Left ventricle myocardium superior (tissue), 1 donor: ENCODE measurements at regions not wholly inside any gene's neighbourhood (a gene's known extent, or its start where the extent isn't known, plus 50 kb on each side); places are given as distances from the start of the nearest gene placed in this dataset.
A peak's percentile ranks its signal among the peaks of the same experiment; 100 is the strongest.
"Not testable (repeated sequence)": the region's sequence is repeated elsewhere in the genome, so short reads cannot be mapped to it uniquely, and the experiment has no call there.

Experiments used
- ATAC-seq: fragments of 200-7000 bp; cut with Tn5 transposase; one replicate; pipeline ENCODE4 v1.9.1; 2020; ENCODE audit warnings: mild to moderate bottlenecking, moderate library complexity
- DNase-seq: peaks from one replicate; pipeline ENCODE4 v3.0.0-alpha.2; 2020
- intact Hi-C: fragments of 100-400 bp; cut with micrococcal nuclease; formaldehyde crosslinking; loops from one replicate; pipeline ENCODE4 v1.11.0; 2022
- donor health status: DM: no; HTN: yes; CAD: no; lungs with severe emphysema.

DNA sequence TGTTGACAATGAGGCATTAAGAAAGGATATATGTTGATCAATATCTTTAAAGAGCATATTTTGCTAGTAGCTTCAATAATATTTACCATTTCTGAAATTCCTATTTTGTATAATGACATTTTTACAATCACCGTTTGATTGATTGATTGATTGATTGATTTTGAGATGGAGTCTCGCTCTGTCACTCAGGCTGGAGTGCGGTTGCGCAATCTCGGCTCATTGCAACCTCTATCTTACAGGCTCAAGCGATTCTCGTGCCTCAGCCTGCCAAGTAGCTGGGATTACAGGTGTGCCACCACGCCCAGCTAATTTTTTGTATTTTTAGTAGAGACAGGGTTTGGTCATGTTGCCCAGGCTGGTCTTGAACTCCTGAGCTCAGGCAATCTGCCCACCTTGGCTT lies 150.9 kb upstream of the TEX13D start:
- ATAC-seq, DNase-seq, intact Hi-C loops: not testable (repeated sequence)

DNA sequence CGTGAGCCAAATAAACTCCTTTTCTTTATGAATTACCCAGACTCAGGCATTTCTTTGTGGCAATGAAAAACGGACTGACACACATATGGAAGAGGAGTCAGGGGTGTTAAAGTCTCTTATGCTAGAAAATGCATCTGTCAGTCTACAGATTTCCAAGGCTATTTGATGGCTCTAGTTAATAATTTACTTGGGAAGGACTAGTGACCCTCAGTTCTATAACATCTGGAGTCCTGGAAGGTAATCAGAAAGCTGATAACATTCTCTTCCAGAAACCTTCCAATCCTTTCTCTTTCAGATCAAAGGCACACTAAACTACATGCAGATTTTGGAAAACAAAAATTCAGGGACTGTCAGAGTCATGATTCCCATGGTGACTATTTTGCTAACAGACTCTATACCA lies 142.0 kb upstream of the TEX13D start:
- ATAC-seq: no peak
- intact Hi-C loops: no loop called here
- no peak for DNase-seq

DNA sequence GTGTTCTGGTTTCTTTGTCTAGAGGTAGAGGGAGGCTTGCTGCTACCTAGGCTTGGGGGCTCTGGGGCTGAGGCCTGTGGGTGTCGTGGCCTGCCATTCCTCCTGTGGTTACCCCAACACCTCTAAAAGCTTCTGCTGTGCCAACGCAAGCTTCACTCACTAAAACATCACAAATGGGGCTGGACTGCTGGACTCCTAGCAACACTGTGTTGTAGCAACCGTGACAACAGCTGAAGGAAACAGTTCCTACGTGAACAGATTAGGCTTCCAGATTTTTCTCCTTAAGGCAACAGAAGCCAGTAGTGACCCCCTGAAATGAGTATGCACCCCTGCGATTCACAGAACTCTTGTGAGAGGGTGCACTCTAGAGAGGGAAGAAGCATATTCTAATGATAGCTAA lies 138.3 kb upstream of the TEX13D start:
- DNase-seq (no peak), ATAC-seq (peak; percentile 95)
- intact Hi-C loops: no loop called here

DNA sequence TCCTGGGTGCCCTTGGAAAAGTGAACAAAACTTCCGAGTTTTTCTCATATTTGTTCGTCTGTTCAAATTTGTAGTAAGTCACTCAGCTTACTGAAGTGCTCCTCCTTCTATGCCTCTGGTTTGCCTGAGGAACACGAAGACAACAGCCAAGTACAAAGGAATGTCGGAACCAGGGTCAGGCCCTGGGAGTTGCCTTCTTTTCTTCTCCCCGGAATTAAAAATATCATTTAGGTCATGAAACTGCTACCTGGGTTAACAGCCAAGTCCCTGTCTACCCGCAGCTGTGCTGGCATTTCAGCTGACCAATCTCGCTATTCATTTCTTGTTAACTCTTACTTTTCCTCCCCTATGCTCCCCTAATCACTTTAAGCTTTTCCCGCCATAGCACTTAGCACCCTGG lies 137.6 kb upstream of the TEX13D start:
- intact Hi-C loops: no loop called here
- DNase-seq: no peak
- peak; percentile 85 for ATAC-seq

DNA sequence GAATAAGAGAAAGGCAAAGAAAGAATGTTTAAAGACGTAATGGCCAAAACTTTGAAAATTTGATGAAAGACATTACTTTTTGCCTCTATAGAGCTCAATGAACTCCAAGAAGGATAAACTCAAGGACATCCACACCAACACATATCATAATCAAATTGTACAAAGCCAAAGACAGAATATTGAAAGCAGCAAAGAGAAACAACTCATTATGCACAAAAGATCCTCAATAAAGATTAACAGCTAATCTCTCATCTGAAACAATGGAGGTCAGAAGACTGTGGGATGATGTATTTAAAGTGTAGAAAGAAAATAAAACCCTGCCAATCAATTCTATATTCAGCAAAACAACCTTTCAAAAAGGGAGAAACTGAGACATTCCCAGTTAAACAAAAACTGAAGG lies 129.1 kb upstream of the TEX13D start:
- ATAC-seq: no peak
- no peak for DNase-seq
- intact Hi-C loops: no loop called here

DNA sequence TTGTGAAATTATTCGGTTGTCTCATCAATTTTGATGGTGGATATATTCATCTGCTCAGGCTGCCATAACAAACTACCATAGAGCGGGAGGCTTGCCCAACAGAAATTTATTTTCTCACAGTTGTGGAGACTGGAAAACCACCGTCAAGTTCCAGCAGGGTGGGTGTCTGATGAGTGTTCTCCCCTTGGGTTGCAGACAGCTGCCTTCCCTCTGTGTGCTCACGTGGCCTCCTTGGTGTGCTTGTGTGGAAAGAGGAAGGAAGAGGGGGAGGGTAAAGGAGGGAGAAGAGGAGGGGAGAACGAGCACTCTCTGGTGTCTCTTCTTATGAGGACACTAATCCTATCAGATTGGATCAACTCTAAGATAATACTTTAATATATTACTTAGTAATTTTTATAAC lies 123.8 kb upstream of the TEX13D start:
- intact Hi-C loops: no loop called here
- ATAC-seq (peak; percentile 25), DNase-seq (no peak)

DNA sequence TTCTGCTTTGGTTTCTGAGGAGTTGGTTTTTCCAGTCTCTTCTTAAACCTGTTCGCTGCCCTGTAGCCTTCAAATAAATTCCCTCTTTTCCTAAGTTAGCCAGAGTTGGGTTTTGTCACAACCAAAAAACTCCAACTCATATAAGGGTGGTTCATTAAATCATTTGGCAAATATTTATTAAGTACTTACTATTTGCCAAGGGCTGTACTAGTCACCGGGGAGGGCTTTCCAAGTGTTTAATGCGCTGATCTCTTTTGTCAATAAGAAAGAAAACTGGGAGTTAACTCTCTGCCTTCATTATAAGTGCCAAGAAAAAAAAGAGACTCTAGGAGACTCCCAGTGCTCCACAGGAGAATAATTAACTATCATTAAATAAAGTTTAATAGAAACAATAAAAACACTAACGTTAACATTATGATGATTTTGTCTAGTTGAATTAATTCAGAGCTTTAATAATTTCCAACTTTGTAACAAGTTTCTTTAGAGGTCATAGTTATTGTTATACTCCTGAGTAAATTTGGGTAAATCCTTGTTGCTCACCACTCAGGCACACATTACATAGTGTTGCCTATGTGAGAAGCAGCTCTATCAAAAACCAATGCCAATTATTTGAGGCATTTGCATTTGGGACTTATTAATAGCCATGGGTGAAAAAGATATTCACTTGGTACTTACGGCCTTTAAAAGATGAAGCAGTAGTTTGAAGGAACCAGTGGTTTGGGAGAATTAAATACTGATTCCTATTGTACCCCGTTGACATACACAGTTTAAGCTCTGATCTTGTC lies 122.5 kb upstream of the TEX13D start:
- DNase-seq: no peak
- no peak for ATAC-seq
- intact Hi-C loops: no loop called here

DNA sequence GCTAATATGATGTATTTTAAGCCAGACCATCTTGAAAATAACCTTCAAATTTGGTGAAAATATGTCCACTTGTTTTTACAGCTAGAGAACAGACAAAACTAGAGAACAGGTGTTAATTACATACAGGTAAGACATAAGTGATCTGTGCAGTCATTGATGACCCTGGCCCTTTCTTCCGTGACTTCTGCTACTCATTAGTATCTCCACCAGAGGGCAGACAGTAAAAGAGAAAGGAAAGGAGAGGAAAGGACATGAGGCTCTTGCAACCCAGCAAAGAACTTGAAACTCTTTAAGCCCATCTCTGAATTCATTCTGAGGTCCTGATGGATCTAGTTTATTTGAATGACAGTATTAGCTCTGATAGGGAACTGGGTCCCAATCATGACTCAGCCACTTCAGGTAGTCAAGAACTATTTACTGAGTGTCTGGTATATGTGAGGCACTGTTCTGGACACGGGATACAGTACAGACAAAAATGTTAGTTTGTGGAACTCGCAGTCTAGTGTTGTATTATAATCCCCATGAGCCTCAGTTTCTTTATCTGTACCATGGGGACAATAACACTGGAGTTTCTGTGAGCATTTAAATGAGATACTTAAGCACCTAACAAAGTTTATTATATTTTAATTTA lies 121.0 kb upstream of the TEX13D start:
- DNase-seq: no peak
- intact Hi-C loops: no loop called here
- ATAC-seq: peak; percentile 43

DNA sequence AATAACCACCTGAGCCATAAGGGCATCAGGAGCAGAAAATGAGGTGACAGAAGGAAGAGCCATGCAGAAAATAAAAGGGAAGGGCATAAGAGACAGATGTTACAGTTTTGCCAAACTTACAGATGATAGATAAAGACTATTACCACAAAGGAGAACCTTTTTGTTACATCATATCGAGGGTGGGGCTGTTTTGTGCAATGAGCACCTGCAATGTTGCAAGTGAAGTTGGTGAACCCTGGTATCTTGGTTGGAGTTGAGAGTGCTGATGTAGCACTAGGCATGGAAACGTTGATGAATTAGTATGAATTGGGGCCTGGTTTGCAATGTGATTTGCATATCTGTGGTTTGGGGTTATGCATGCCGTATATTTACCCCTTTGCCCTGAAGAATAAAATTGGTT lies 119.8 kb upstream of the TEX13D start:
- DNase-seq (no peak), ATAC-seq (no peak)
- intact Hi-C loops: no loop called here

DNA sequence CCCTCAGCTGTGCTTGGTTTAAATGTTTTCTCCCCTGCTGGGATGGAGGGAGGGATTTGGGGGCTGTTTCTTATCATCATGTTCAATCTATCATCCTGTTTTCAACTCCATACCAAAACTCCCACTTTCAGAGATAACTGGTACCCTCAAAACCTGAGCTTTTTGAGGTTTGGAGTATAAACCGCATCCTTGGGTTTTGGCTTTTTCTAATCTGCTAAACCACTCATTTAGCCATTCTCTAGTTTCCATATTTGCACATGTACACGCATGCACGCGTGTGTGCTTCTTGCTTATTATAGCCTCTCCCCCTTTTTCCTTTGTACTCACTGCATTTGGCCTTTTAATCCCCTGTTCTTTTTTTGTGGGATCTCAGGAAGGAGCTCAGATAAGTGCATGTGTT lies 116.7 kb upstream of the TEX13D start:
- no peak for ATAC-seq
- intact Hi-C loops: no loop called here
- DNase-seq: no peak

DNA sequence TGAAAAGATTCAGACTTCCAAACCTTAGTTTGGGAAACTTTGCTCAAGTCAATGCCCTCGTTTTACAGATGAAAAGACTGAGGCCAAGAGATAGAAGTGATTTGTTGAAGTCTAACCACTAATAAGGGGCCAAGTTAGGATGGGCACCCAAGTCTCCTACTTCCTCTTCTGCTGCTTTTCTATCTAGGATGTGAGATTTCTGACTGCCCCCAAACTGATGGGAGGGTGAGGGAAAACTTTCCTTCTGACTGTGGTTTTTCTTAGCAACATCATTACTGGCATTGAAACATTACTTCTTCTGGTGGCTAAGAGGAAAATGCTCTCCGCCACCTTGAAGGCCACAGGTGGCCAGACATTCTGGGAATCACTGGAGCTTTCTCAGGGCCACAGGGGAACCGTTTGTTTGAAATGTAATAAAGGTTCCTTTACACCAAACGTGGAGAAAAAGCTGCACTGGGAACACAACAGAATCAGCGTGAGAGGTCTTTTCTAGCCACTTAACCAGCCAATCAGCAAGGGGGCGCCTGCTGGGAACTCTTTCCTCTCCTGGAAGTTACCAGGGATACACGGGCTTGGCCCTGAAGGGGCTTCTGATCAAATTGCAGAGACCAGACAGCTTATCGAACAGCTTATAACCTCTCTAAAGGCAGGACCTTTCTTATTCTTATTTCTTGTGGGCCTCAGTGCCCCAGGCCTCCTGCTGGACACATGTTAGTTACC lies 115.9 kb upstream of the TEX13D start:
- DNase-seq (no peak), ATAC-seq (no peak)
- intact Hi-C loops: no loop called here

DNA sequence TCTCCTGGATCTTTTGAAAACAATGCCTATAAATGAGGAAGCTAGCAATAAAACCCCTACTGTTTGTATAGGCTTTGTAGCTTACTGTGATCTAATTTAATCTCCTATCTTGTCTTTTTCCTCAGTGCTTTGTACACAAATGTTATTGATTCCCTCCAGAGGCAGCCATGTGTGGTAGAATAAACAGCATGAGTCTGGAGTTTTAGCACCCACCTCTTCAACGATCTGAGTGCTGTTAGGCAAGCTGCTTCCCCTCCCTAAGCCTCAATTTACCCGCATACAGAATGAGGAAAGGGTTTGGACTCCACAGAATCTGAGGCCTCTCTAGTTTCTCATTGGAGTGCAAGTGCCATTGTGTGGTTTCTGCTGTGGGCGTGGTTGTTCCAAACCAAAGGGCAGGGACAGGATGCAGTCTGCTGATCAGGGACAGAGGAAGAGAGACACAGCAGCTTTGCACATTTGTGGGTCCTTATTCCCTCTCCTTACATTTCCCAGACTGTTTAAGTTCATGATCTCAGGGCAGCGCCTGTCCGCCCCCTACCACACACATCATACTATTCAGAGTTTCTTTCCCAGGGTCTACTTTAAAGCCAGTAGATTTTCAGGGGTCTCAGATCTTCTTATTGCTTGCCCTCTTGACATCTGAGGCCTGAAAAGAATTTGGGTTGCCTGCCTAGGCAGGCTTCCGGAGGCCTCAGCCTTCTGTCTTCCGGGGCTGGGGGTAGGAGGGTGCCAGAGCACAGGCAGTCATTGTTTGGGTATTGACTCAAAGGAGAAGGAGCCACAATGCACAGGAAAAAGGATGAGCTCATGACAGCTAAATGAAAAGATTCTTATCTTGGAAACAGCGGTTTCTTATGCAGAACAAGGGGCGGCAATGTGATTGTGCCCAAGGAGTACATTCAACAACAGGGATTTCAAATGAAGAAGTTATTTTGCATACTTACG lies 114.9 kb upstream of the TEX13D start:
- ATAC-seq (peak; percentile 67), DNase-seq (no peak)
- intact Hi-C loops: no loop called here

DNA sequence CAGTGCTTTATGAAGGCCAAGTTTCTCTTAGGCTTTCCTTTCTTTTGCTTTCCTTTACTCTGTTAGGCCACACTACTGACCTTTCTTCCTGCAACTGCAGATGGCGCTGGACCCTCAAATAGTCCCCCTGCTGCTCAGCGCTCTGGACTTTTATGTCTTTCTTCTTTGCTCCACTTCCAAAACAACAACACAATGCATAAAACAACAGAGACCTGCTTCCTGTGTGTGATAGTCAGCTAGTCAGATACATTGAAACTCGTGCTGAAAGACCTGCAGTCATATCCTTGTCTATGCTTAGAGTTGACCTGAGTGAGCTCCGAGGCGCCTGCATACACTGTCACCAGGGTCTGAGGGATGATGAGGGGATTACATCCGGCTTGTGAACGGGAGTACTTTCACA lies 108.9 kb upstream of the TEX13D start:
- DNase-seq: no peak
- intact Hi-C loops: no loop called here
- ATAC-seq: no peak

DNA sequence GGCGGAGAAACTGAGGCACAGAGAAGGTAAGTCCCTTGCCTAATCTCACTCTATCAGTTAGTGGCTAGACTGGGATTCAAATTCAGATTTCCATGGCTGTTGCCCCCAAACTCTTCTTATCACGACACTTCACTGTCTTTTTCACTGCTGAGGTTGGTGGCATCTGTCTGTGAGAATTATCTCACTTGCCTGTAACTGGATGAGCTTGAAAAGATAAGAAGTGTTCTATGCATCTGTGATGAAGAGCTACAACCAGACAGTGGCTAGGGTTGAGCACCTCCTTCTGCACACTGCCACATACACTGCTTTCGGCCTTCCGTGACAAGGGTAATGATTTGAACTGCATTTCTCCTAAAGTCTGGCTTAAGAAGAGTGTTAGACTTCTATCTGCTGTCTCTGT lies 107.9 kb upstream of the TEX13D start:
- DNase-seq (no peak), ATAC-seq (no peak)
- intact Hi-C loops: no loop called here

DNA sequence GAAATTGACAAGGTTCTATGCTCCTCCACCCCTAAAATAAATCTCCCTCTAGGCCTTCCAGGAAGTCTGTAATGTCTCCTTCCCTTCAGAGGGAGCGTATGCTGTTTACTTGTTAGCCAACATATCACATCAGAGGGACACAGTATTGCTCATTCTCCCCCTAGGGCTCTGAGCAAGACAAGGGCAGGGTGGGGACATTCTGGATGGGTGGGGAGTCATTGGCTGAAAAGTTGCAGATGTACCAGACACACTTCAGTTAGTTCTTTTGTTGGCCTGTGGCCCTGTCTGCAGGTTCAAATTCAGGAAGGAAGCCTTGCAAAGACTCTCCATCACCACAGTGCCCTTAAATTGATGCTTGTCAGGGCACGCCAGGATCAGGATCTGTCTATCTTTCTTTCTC lies 106.3 kb upstream of the TEX13D start:
- intact Hi-C loops: no loop called here
- peak; percentile 73 for ATAC-seq

DNA sequence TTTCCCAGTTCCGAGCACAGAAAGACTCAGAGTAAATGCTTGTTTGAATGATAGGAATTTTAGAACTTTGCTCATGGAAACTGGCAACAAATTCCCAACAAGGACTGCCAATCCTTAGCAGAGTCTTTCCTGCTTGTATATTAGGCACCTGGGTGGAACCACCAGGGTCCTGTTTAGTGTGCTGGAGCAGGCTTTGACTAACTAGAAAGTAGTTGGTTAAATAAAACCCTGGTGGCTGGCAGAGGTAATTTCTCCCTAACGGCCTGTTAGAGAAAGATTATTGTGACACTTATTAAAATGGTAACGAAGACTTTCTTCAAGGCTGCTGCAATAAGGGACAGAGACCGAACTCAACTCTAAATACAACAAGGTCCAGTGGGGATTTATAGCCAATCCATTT lies 103.6 kb upstream of the TEX13D start:
- ATAC-seq: no peak
- intact Hi-C loops: no loop called here
- no peak for DNase-seq

More for the DNA sequence above, 106.3 kb upstream of the TEX13D start:
- DNase-seq: no peak

DNA sequence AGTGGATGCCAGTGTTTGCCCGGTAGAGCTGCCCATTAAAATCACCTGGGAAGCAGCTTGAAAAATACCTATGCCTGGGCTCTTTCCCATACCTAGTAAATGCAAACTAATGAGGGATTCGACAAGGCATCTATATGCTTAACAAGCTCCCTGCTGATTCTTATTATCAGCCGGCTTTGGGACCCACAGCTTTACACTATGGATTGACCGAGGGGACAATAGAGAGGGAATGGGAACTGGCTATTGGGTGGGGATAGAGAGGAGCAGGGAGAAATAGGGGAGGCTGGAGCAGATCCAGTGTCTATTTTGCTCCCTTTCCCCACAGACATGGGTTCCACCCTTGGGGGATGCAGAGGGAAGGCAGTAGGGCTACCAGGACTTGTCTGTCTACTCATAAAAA lies 103.1 kb upstream of the TEX13D start:
- intact Hi-C loops: no loop called here
- ATAC-seq (no peak), DNase-seq (no peak)

DNA sequence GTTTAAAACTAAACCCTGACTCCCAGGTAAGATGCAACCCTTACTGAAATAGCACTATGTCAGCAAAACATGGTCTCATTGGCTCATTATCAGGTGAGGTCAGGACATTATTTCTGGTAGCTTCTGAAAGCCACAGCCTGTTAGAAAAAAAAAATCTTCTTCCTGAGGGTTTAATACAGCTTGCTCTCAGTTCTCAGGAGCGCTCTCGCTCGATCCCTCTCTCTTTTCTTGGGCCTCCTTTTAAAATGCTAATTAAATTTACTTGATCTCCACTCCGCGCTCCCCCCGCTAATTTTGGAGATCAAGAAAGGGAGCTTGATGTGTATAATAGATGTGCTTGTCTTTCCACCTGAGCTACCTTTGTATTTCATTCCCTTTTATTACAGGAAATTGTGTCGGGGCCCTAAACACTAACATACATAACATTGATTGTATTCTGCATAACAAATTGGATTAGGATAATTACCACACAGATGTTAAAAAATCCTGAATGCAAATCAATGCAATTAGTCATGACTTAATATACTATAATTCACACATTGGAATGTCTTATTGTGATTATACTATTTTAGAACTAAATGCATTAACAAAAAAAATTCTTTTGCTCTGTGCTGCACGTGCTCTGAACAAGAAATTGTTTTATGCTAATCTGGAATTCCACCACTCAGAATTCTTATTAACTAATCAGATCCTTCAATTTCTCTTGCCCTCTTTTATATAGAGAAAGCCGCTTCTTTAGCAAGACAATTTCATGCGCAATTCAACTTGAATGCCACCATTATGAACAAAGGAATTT lies 101.6 kb upstream of the TEX13D start:
- ATAC-seq: no peak
- DNase-seq: no peak
- intact Hi-C loops: no loop called here

DNA sequence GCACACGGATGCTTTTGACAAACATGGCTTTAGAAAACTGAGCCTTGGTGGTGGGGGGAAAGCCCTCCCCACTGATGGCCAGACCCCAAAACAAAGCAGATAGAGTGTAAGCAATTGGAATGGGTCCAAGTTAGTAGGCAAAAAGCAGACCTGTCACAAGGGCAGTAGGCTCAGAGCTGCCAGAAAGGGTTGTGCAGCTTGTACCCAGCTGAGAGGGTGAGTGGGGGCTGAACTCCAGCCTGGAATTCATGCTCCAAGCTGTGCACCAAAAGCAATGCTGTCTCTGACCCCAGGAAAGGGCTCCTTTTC lies 101.1 kb upstream of the TEX13D start:
- intact Hi-C loops: no loop called here
- ATAC-seq (peak; percentile 84), DNase-seq (peak; percentile 25)
